Tibial nerve (tissue), 4 donors: ENCODE measurements at regions not wholly inside any gene's neighbourhood (a gene's known extent, or its start where the extent isn't known, plus 50 kb on each side); places are given as distances from the start of the nearest gene placed in this dataset.

Source experiments
- DNase-seq, 2 donors: peaks; one replicate each; pipeline ENCODE4 v3.0.0-alpha.2; 2019; ENCODE audit warnings: low spot score in 2 of 2
- H3K27ac ChIP-seq, 4 donors: fragments of 200-600 bp; sonication (generic) in 3 of 4; one replicate each; pipeline ENCODE4 v1.5.1; 2017 to 2019; ENCODE audit warnings: mild to moderate bottlenecking in 1 of 4
- H3K27me3 ChIP-seq, 2 donors: fragments of 200-600 bp; sonication (generic) in 1 of 2; one replicate each; pipeline versions ENCODE4 v1.5.1 to v1.6.0; 2017 to 2019
- H3K36me3 ChIP-seq, 3 donors: fragments of 200-600 bp; sonication (generic); one replicate each; pipeline ENCODE4 v1.5.1; 2018 to 2019
- H3K4me1 ChIP-seq, 4 donors: fragments of 200-600 bp; sonication (generic) in 3 of 4; one replicate each; pipeline ENCODE4 v1.5.1; 2017 to 2019
- H3K4me3 ChIP-seq, 4 donors: fragments of 200-600 bp; sonication (generic) in 3 of 4; one replicate each; pipeline ENCODE4 v1.5.1; 2017 to 2019; ENCODE audit warnings: mild to moderate bottlenecking in 1 of 4, moderate library complexity in 1 of 4
- H3K9me3 ChIP-seq, 4 donors: fragments of 200-600 bp; sonication (generic) in 3 of 4; one replicate each; pipeline ENCODE4 v1.5.1; 2017 to 2019
- CTCF ChIP-seq, 5 experiments: fragments of 200-600 bp in 3 of 5; fragments of 450-650 bp in 2 of 5; sonication (generic) in 3 of 5; IDR thresholded peaks; one replicate each; pipeline ENCODE4 v1.5.1; 2016 to 2019; ENCODE audit warnings: antibody characterized with exemption in 5 of 5, mild to moderate bottlenecking in 3 of 5, moderate library complexity in 2 of 5
- EP300 ChIP-seq, 2 donors: sonication (generic); formaldehyde crosslinking; IDR thresholded peaks; one replicate each; pipeline ENCODE4 v1.6.1; 2017; ENCODE audit warnings: antibody characterized with exemption in 2 of 2, mild to moderate bottlenecking in 1 of 2
- POLR2A ChIP-seq, 2 donors: fragments of 450-650 bp; IDR thresholded peaks; one replicate each; pipeline ENCODE4 v1.6.1; 2017; ENCODE audit warnings: antibody characterized with exemption in 2 of 2, mild to moderate bottlenecking in 2 of 2, moderate library complexity in 2 of 2
- WGBS, 2 donors: methylation state at CpG; one replicate each; pipeline ENCODE4 v1.1.5; 2018; 5-methylcytosine and 5-hydroxymethylcytosine counted together

GRCh38 chr6:7042654-7043545, 64.9 kb upstream of the RREB1 start:
- H3K27me3 ChIP-seq = no peaks in the 10 kb centered on the region
- H3K27ac ChIP-seq = no peak overlapping the region
- H3K4me3 ChIP-seq = no peak overlapping the region
- TF ChIP-seq EP300 (IDR thresholded peaks at IDR 0.05) (no peak), POLR2A (IDR thresholded peaks at IDR 0.05) (no peak), CTCF (IDR thresholded peaks at IDR 0.05) (no peak)
- H3K9me3 ChIP-seq = no peaks in the 10 kb centered on the region
- DNase-seq = no peak
- H3K4me1 ChIP-seq = peaks cover 0 to 11% (median 0%) of the 10 kb centered on the region in 4 donors
- WGBS, 2 donors = 55 to 57% methylated on average over 11 of the region's 11 CpGs
- H3K36me3 ChIP-seq = no peaks in the 10 kb centered on the region

GRCh38 chr6:7045331-7045730, 62.4 kb upstream of the RREB1 start:
- WGBS, 2 donors = 92 to 97% methylated on average over 4 of the region's 4 CpGs
- TF ChIP-seq EP300 (IDR thresholded peaks at IDR 0.05) = no peak
- TF ChIP-seq CTCF (IDR thresholded peaks at IDR 0.05) = no peak
- TF ChIP-seq POLR2A (IDR thresholded peaks at IDR 0.05) = no peak

GRCh38 chr6:7045746-7046145, 62.0 kb upstream of the RREB1 start:
- Histone ChIP-seq H3K9me3 (no peaks in the 10 kb centered on the region), H3K4me1 (peaks cover 0 to 11% (median under 1%) of the 10 kb centered on the region in 4 donors), H3K27me3 (no peaks in the 10 kb centered on the region), H3K27ac (no peak overlapping the region), H3K36me3 (no peaks in the 10 kb centered on the region), H3K4me3 (no peak overlapping the region)
- no peak for DNase-seq
- WGBS, 2 donors = 92 to 100% methylated on average over 1 of the region's 1 CpG
- TF ChIP-seq POLR2A (IDR thresholded peaks at IDR 0.05) (no peak), EP300 (IDR thresholded peaks at IDR 0.05) (no peak), CTCF (IDR thresholded peaks at IDR 0.05) (no peak)

More at GRCh38 chr6:7045331-7045730, 62.4 kb upstream of the RREB1 start:
- no peak for DNase-seq
- Histone ChIP-seq H3K27me3 (no peaks in the 10 kb centered on the region), H3K9me3 (no peaks in the 10 kb centered on the region), H3K4me1 (peaks cover 0 to 11% (median 0%) of the 10 kb centered on the region in 4 donors), H3K36me3 (no peaks in the 10 kb centered on the region), H3K4me3 (no peak overlapping the region), H3K27ac (no peak overlapping the region)

GRCh38 chr6:7047128-7047527, 60.6 kb upstream of the RREB1 start:
- Histone ChIP-seq H3K4me1 (peaks cover 0 to 24% (median 11%) of the 10 kb centered on the region in 4 donors), H3K27ac (no peak overlapping the region), H3K36me3 (no peaks in the 10 kb centered on the region), H3K27me3 (no peaks in the 10 kb centered on the region), H3K9me3 (no peaks in the 10 kb centered on the region), H3K4me3 (no peak overlapping the region)
- no peak for TF ChIP-seq POLR2A (IDR thresholded peaks at IDR 0.05)
- TF ChIP-seq EP300 (IDR thresholded peaks at IDR 0.05) = no peak
- TF ChIP-seq CTCF (IDR thresholded peaks at IDR 0.05) = no peak
- no peak for DNase-seq
- 58 to 70% methylated on average over 1 of the region's 1 CpG for WGBS, 2 donors

GRCh38 chr6:7047966-7048365, 59.8 kb upstream of the RREB1 start:
- TF ChIP-seq EP300 (IDR thresholded peaks at IDR 0.05) (no peak), POLR2A (IDR thresholded peaks at IDR 0.05) (no peak), CTCF (IDR thresholded peaks at IDR 0.05) (no peak)
- peaks cover 0 to 24% (median 14%) of the 10 kb centered on the region in 4 donors for H3K4me1 ChIP-seq
- H3K27ac ChIP-seq = no peak overlapping the region
- no peaks in the 10 kb centered on the region for H3K9me3 ChIP-seq
- DNase-seq = no peak
- H3K36me3 ChIP-seq = no peaks in the 10 kb centered on the region
- no peak overlapping the region for H3K4me3 ChIP-seq
- 73 to 80% methylated on average over 3 of the region's 3 CpGs for WGBS, 2 donors
- no peaks in the 10 kb centered on the region for H3K27me3 ChIP-seq
